H9 (cell line): ENCODE measurements at regions not wholly inside any gene's neighbourhood (a gene's known extent, or its start where the extent isn't known, plus 50 kb on each side); places are given as distances from the start of the nearest gene placed in this dataset.

Experiments
- DNase-seq: peaks from one replicate; pipeline ENCODE4 v3.0.0-alpha.2; 2017
- H2AFZ ChIP-seq: one replicate; pipeline ENCODE4 v1.6.1; 2013; ENCODE audit warnings: mild to moderate bottlenecking, low read length, control low read depth, moderate library complexity
- H2AK5ac ChIP-seq: 2 replicates; pipeline ENCODE4 v1.6.1; 2013; ENCODE audit warnings: low read length, control low read depth, mixed read lengths; ENCODE audit not compliant: insufficient read length
- H2BK120ac ChIP-seq: one replicate; pipeline ENCODE4 v1.6.1; 2013; ENCODE audit warnings: low read depth, mild to moderate bottlenecking, low read length, control low read depth, inconsistent platforms; ENCODE audit not compliant: poor library complexity, severe bottlenecking
- H2BK12ac ChIP-seq: 2 replicates; pipeline ENCODE4 v1.6.1; 2013; ENCODE audit warnings: low read length, control low read depth, mixed read lengths, low read depth; ENCODE audit not compliant: insufficient read length
- H2BK15ac ChIP-seq: 2 replicates; pipeline ENCODE4 v1.6.1; 2013; ENCODE audit warnings: low read depth, low read length, control low read depth
- H2BK20ac ChIP-seq: one replicate; pipeline ENCODE4 v1.6.1; 2013; ENCODE audit warnings: low read depth, mild to moderate bottlenecking, low read length, control low read depth, inconsistent platforms; ENCODE audit not compliant: poor library complexity, severe bottlenecking
- H2BK5ac ChIP-seq: 2 replicates; pipeline ENCODE4 v1.6.1; 2013; ENCODE audit warnings: low read length, control low read depth, mixed read lengths; ENCODE audit not compliant: insufficient read length
- H3K14ac ChIP-seq: 2 replicates; pipeline ENCODE4 v1.6.1; 2013; ENCODE audit warnings: low read length, control low read depth; ENCODE audit not compliant: insufficient read depth
- H3K18ac ChIP-seq: 2 replicates; pipeline ENCODE4 v1.6.1; 2013; ENCODE audit warnings: low read depth, mild to moderate bottlenecking, mixed read lengths, low read length, control low read depth; ENCODE audit not compliant: insufficient read length
- H3K23ac ChIP-seq: 2 replicates; pipeline ENCODE4 v1.6.1; 2013; ENCODE audit warnings: low read length, control low read depth, mixed read lengths, low read depth; ENCODE audit not compliant: insufficient read length
- H3K23me2 ChIP-seq: 2 replicates; pipeline ENCODE4 v1.6.1; 2013; ENCODE audit warnings: low read depth, mild to moderate bottlenecking, mixed read lengths, low read length, control low read depth; ENCODE audit not compliant: insufficient read length, poor library complexity, severe bottlenecking
- H3K27ac ChIP-seq: 2 replicates; pipeline ENCODE4 v1.5.1; 2013; ENCODE audit warnings: low read length, control low read depth, mixed read lengths, low read depth; ENCODE audit not compliant: insufficient read length
- H3K27me3 ChIP-seq: 2 replicates; pipeline ENCODE4 v1.6.1; 2013; ENCODE audit warnings: low read length, control low read depth, inconsistent platforms; ENCODE audit not compliant: insufficient read depth
- H3K4ac ChIP-seq: 2 replicates; pipeline ENCODE4 v1.6.1; 2013; ENCODE audit warnings: low read depth, mild to moderate bottlenecking, control low read depth, inconsistent platforms, low read length, moderate library complexity
- H3K4me1 ChIP-seq: 2 replicates; pipeline ENCODE4 v1.6.1; 2013; ENCODE audit warnings: low read length, control low read depth, inconsistent platforms; ENCODE audit not compliant: insufficient read depth
- H3K4me2 ChIP-seq: 2 replicates; pipeline ENCODE4 v1.6.1; 2013; ENCODE audit warnings: low read length, control low read depth, mixed read lengths; ENCODE audit not compliant: insufficient read length, insufficient read depth
- H3K56ac ChIP-seq: 2 replicates; pipeline ENCODE4 v1.6.1; 2013; ENCODE audit warnings: low read depth, mild to moderate bottlenecking, mixed read lengths, low read length, control low read depth; ENCODE audit not compliant: insufficient read length
- H3K79me1 ChIP-seq: 2 replicates; pipeline ENCODE4 v1.6.1; 2013; ENCODE audit warnings: low read depth, mild to moderate bottlenecking, moderate library complexity, low read length, control low read depth, inconsistent platforms; ENCODE audit not compliant: insufficient read depth, poor library complexity, severe bottlenecking
- H3K79me2 ChIP-seq: 2 replicates; pipeline ENCODE4 v1.6.1; 2013; ENCODE audit warnings: low read length, control low read depth, inconsistent platforms; ENCODE audit not compliant: insufficient read depth
- H3K9ac ChIP-seq: 2 replicates; pipeline ENCODE4 v1.6.1; 2013; ENCODE audit warnings: low read length, control low read depth, mixed read lengths; ENCODE audit not compliant: insufficient read length; ENCODE audit errors: extremely low read depth
- H3K9me3 ChIP-seq: one replicate; pipeline ENCODE4 v1.6.1; 2013; ENCODE audit warnings: low read depth, low read length, inconsistent platforms; ENCODE audit not compliant: control insufficient read depth
- H3T11ph ChIP-seq: one replicate; pipeline ENCODE4 v1.6.1; 2013; ENCODE audit warnings: mild to moderate bottlenecking, low read length, control low read depth, inconsistent platforms
- H4K20me1 ChIP-seq: one replicate; pipeline ENCODE4 v1.6.1; 2013; ENCODE audit not compliant: control insufficient read depth, insufficient read length, insufficient read depth
- H4K5ac ChIP-seq: 2 replicates; pipeline ENCODE4 v1.6.1; 2013; ENCODE audit warnings: low read depth, mild to moderate bottlenecking, mixed read lengths, low read length, control low read depth; ENCODE audit not compliant: insufficient read length
- H4K8ac ChIP-seq: replicated peaks from 2 replicates; pipeline ENCODE4 v1.6.1; 2013; ENCODE audit warnings: low read length, control low read depth, mixed read lengths, low read depth; ENCODE audit not compliant: insufficient read length
- H4K91ac ChIP-seq: 2 replicates; pipeline ENCODE4 v1.6.1; 2013; ENCODE audit warnings: low read depth, mild to moderate bottlenecking, moderate library complexity, mixed read lengths, low read length, control low read depth; ENCODE audit not compliant: insufficient read length
- H3K27ac Mint-ChIP-seq, 3 experiments: 2 replicates in 2 of 3; 3 replicates in 1 of 3; pipeline ENCODE4 v1.8.0; 2020 to 2021; ENCODE audit warnings: mixed read lengths in 3 of 3, mild to moderate bottlenecking in 1 of 3, moderate library complexity in 1 of 3
- H3K27me3 Mint-ChIP-seq: 2 replicates; pipeline ENCODE4 v1.8.0; 2021; ENCODE audit warnings: low read depth, mild to moderate bottlenecking, moderate library complexity, mixed read lengths
- H3K36me3 Mint-ChIP-seq, 3 experiments: 2 replicates in 2 of 3; 3 replicates in 1 of 3; pipeline ENCODE4 v1.8.0; 2020 to 2021; ENCODE audit warnings: low read depth in 3 of 3, mixed read lengths in 3 of 3; ENCODE audit not compliant: insufficient read depth in 1 of 3
- H3K4me1 Mint-ChIP-seq, 2 experiments: 2 replicates each; pipeline ENCODE4 v1.8.0; 2020; ENCODE audit warnings: mixed read lengths in 2 of 2
- H3K4me3 Mint-ChIP-seq, 2 experiments: 2 replicates in 1 of 2; 3 replicates in 1 of 2; pipeline ENCODE4 v1.8.0; 2020 to 2021; ENCODE audit warnings: mild to moderate bottlenecking in 2 of 2, mixed read lengths in 2 of 2, moderate library complexity in 1 of 2
- H3K9me3 Mint-ChIP-seq, 2 experiments: 2 replicates in 1 of 2; 3 replicates in 1 of 2; pipeline ENCODE4 v1.8.0; 2020; ENCODE audit warnings: mild to moderate bottlenecking in 2 of 2, mixed read lengths in 2 of 2, moderate library complexity in 1 of 2
- CTCF ChIP-seq: fragments of 200-600 bp; sonication (generic); conservative IDR thresholded peaks from 3 replicates; pipeline ENCODE4 v1.8.0; 2021; ENCODE audit warnings: antibody characterized with exemption, mild to moderate bottlenecking

DNA sequence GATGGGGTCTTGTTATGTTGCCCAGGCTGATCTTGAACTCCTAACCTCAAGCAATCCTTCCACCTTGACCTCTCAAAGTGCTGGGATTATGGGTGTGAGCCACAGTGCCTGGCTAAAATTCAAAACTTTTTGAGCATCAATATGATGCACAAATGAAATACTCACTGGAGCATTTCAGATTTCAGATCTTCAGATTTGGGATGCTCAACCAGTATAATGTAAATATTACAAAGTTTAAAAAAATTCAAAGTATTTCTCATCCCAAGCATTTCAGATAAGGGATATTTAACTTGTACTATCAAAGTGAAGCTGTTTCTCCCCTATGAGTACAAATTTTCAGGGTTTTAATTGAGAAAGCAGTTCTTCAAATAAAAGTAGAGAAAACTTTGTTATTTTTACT, 164.1 kb upstream of the CCDC68 start:
- H3K9me3 ChIP-seq = no peaks in the 10 kb centered on the region
- no peak overlapping the region for H3K27ac Mint-ChIP-seq
- H2BK5ac ChIP-seq = no peak overlapping the region
- no peak overlapping the region for H3K18ac ChIP-seq
- no peak overlapping the region for H4K5ac ChIP-seq
- H3K27ac ChIP-seq = no peak overlapping the region
- no peak overlapping the region for H3T11ph ChIP-seq
- no peak overlapping the region for H3K9ac ChIP-seq
- no peak overlapping the region for H3K4me3 Mint-ChIP-seq
- H3K79me1 ChIP-seq = no peaks in the 10 kb centered on the region
- H2BK20ac ChIP-seq = no peak overlapping the region
- no peaks in the 10 kb centered on the region for H3K4me1 Mint-ChIP-seq
- H2AK5ac ChIP-seq = no peak overlapping the region
- no peak for DNase-seq
- H3K4me2 ChIP-seq = no peak overlapping the region
- TF ChIP-seq CTCF = no peak
- no peak overlapping the region for H2BK120ac ChIP-seq
- H3K27me3 Mint-ChIP-seq = no peaks in the 10 kb centered on the region; the same call in 1 of the 2 replicates
- H3K56ac ChIP-seq = no peak overlapping the region
- H3K4me1 ChIP-seq = no peaks in the 10 kb centered on the region
- H2BK12ac ChIP-seq = no peak overlapping the region
- no peaks in the 10 kb centered on the region for H4K20me1 ChIP-seq
- no peak overlapping the region for H4K8ac ChIP-seq
- H3K79me2 ChIP-seq = no peaks in the 10 kb centered on the region
- no peaks in the 10 kb centered on the region for H3K36me3 Mint-ChIP-seq
- H3K23ac ChIP-seq = no peak overlapping the region
- H2BK15ac ChIP-seq = no peak overlapping the region
- no peaks in the 10 kb centered on the region for H3K23me2 ChIP-seq
- H4K91ac ChIP-seq = no peak overlapping the region
- no peak overlapping the region for H3K14ac ChIP-seq
- no peaks in the 10 kb centered on the region for H3K27me3 ChIP-seq
- no peak overlapping the region for H2AFZ ChIP-seq
- H3K9me3 Mint-ChIP-seq = no peaks in the 10 kb centered on the region
- no peak overlapping the region for H3K4ac ChIP-seq
